ENCODE measurements at regions not wholly inside any gene's neighbourhood (a gene's known extent, or its start where the extent isn't known, plus 50 kb on each side); places are given as distances from the start of the nearest gene placed in this dataset.

- TF ChIP-seq POLR2AphosphoS5 (IDR thresholded peaks at IDR 0.05; ENCODE audit: low read depth, low read length): no peak
- no peak for TF ChIP-seq CTCF (IDR thresholded peaks at IDR 0.05)
These were observed 198.9 kb upstream of the SLC16A7 start for GRCh38 chr12:59396919-59397318.
